Activated CD4-positive, alpha-beta T cell treated with anti-CD3 and anti-CD28 coated beads, Interleukin-2, amount 50 U/mL, for 48 hours (primary cell): ENCODE measurements at regions not wholly inside any gene's neighbourhood (a gene's known extent, or its start where the extent isn't known, plus 50 kb on each side); places are given as distances from the start of the nearest gene placed in this dataset.

Source experiments
- DNase-seq, 2 experiments: peaks; one replicate each; pipeline ENCODE4 v3.0.0-alpha.2; 2020

DNA sequence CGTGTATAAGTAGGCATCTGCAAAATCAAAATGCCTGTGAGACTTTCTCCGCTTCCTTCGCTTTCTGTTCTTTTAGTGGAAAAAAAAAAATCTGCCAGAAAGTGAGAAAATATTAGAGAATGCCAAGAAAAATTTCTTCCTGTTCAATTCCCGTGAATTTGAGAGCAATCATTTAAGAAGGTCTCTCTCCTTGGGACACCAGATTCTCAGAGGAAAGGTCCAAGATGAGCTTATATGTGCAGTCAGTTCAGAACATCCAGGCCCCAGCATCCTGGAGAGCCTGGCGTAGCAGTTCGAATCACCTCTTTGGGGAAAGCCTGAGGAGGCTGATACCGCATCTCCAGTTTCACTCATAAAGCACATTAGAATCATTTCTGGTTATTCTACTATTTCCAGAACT lies 912.8 kb downstream of the GALC start:
- no peak for DNase-seq

GRCh38 chr14:87079416-87079815 lies 913.6 kb downstream of the GALC start:
- no peak for DNase-seq

DNA sequence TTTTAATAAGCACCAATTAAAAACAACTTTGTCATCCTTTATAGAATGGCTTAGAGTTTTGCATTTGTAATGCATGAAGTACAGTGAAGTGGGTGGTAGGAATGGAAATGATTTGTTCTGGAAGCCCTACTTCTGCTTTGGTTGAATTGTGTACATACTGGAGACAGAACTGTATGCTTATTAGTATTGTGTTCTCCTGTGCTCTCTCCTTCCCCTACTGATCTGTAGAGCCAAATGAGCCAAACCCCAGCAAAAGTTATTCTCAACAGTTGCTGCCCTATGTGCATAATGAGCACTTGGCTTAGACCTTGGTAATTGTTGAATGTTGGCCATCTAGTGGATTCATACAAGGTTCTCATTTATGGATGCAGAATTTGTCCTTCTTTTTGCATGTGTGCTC lies 916.1 kb downstream of the GALC start:
- no peak for DNase-seq

GRCh38 chr14:87076146-87076545 lies 916.8 kb downstream of the GALC start:
- no peak for DNase-seq

DNA sequence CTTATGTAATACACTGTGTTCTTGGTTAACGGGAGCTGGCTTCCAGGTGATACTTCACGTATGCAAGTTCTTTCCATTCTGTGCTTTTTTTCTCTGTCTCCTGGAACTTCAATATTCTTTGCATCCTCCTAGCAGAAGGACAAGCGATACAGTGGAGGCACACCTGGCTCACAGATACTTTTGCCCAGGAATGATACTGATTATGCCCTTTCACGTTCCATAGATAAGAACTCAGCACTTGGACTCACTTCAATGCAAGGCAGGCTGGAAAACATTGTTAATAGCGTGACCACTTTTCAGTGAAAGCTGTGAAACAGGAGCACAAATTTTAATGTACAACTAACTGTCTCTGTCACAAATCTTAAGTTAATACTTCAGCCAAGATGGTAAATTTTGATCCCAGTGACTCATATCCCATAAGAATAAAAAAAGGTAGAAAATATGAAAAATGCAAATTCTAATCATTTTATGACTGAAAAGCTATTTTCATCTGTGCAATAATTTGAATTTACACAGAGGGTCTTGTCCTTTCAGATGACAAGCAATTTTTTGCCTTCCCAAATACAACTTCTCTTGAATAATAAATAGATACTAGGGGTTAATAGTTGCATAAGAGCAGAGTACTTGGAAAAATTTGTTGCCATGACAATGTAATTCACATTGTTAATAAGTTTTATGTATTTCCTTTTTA lies 919.0 kb downstream of the GALC start:
- no peak for DNase-seq

- DNase-seq, result no peak
These were observed 925.4 kb downstream of the GALC start for GRCh38 chr14:87067591-87067990.

GRCh38 chr14:87067061-87067460 lies 925.9 kb downstream of the GALC start:
- no peak for DNase-seq

GRCh38 chr14:87066221-87066817 lies 926.7 kb downstream of the GALC start:
- no peak for DNase-seq

GRCh38 chr14:87065366-87065765 lies 927.6 kb downstream of the GALC start:
- no peak for DNase-seq

DNA sequence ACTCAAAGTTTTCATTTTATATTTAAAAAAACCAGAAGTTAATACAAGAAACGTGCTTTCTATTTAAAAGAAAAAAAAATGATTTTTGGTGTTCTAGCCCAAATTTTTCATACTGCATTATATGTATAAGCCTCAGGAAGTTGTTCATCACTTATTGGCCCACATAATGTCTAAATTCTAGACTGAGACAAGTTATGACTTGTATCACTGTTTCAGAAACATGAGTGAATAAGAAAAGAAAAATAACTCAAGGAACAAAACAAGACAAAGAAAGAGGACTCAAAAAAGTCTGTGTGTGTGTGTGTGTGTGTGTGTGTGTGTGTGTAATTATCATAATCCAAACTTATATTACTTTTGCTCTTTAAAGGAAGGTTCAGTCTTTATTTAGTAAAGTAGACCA lies 929.8 kb downstream of the GALC start:
- DNase-seq, result no peak

DNA sequence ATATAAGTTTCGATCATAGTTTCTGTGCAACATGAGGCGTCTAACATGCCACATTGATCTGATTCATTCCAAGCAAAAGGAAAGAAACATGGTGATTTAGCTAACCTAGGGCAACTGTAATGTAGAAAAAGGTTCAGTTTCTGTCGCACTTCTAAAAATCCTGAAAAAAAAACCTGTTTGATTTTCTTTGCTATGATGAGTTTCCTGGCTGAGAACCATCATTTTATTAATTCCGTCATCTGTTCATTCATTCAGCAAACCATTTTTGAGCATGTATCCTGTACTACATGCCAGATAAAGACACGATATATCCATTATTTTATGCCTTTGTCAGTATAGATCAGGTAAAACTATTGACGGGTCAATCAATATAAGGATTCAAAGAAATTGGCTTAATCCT lies 932.6 kb downstream of the GALC start:
- DNase-seq, result no peak

DNA sequence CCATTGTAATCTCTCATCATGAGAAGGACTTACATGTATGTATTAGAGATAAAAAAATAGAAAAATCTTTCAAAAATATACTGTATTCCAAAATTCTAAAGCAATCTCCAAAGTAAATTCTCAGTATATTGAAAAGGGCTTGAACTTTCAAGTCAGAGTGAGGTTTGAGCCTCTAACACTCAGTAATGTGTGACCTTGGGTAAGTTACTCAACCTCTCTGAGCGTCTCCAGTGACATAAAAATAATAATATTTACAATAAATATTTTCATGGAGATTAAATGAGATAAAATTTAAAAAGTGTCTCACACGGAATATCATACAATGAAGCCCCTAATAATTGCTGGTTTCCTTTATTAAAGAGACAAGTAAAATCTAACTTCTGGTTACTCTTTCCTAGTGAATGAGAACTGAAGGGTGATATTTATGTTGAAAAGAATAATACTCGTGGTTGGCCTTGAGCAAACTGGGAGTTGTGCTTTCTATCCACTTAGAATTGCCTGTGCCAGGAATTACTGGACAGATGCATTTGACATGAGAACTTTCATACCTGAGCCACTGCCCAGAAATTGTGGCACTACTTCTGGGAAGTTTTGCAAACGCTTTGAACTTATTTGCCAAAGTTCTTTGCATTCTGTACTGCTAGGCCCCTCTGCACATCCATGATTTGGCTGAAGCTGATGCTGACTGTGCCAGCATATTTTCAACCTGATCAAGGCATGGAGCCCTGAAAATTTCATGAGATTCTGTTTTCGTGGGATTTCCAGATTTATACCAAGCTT lies 933.7 kb downstream of the GALC start:
- DNase-seq, result no peak

DNA sequence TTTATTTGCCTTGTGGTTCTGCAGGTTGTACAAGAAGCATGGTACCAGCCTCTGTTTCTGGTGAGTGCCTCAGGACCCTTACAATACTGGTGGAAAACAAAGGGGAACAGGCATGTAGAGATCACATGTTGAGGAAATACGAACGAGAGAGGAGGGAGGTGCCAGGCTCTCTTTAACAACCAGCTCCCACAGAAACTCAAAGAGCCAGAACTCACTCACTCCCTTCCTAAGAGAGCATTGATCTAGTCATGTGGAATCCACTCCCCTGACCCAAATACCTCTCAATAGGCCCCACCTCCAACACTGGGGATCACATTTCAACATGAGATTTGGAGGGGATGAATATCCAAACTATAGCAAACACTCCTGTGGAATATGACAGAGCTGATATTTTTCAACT lies 938.0 kb downstream of the GALC start:
- DNase-seq, result no peak

GRCh38 chr14:87052646-87053225 lies 940.2 kb downstream of the GALC start:
- DNase-seq, result no peak

DNA sequence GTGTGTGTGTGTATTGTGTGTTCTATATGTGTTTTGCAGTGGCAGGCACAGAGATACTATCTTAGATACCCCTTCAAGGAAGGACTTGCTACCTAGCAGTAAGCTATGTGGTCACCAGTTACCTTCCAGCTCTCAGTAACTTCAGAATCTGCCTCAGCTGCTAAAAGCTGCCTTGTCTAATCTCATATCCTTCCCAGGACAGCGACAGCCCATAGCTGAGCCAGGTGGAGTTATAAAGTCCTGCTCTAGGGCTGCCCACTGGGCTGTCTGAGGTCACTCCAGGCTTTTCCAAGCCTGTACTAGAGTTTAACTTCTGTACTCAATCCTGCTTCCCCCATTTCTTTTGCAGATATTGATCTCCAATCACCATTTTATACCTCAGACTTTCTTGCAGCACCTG lies 942.6 kb downstream of the GALC start:
- no peak for DNase-seq

GRCh38 chr14:87049950-87050349 lies 943.0 kb downstream of the GALC start:
- peak in 1 of 2 experiments; percentile 7 for DNase-seq

DNA sequence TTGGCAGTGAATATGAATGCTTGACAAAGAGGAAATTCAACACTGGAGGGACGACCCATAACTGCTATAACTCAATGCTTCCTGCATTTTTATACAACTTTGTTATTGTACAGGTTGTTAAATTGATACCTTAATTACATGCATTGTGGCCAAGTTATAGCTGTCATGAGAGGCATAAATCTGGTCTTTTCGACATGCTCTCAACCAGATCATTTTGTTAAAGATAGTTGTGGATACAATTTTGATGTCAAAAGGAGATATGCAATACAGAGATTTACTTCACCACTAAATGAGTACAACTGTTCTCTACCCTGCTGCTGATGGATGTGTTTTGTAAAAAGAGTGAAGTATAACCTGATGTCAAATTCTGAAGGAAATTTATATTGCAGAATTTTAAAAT lies 946.0 kb downstream of the GALC start:
- no peak for DNase-seq

DNA sequence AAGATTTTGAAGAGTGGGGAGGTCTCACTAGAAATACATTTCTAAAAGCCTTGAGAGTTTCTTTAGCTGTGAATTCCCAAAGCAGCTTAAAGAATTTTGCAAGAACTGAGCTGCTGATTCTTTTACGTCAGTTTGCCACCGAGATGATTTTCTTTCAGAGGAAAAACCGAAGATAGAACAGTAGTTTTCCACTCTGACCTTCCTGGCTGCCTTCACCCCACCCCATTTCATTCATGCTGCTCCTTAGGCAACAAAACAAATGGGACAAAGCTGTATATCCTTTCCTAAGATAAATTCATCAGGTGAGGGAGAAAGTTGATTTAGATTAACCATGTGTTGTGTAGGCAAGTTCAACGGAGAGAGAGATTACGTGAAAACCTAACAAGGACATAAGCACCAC lies 947.0 kb downstream of the GALC start:
- DNase-seq, result no peak

- no peak for DNase-seq
These were observed 947.7 kb downstream of the GALC start for GRCh38 chr14:87045246-87045645.

- DNase-seq, result no peak
These were observed 948.2 kb downstream of the GALC start for GRCh38 chr14:87044807-87045206.

DNA sequence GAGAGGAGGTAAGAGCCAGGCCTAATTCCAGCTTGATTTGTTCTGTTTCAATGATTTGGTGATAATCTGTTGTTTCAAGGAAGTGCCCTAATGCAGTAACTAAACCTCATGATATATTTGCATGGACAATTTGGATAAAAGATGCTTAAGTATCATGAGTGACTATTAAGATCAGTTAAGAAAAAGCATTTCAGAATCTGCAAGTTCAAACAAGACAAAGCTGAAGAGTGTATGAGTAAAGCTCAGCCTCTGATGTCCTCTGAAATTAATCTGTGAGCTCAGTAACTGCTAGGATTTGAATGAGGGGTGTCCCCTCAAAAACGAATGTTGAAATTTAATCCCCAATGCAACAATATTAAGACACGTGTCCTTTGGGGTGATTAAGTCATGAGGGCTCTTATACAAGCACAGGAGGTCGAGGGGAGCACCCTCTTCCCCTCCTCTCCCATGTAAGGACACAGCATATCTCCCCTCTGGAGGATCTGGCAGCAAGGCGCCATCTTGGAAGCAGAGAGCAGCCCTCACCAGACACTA lies 949.2 kb downstream of the GALC start:
- DNase-seq, result no peak

GRCh38 chr14:87042354-87042753 lies 950.6 kb downstream of the GALC start:
- DNase-seq, result no peak

- no peak for DNase-seq
These were observed 951.5 kb downstream of the GALC start for GRCh38 chr14:87041290-87042020.
